Astrocyte (in vitro differentiated cells and primary cell): ENCODE measurements at regions not wholly inside any gene's neighbourhood (a gene's known extent, or its start where the extent isn't known, plus 50 kb on each side); places are given as distances from the start of the nearest gene placed in this dataset.

Source experiments
- EZH2 ChIP-seq: IDR thresholded peaks from 2 replicates; pipeline ENCODE4 v1.6.1; 2012; ENCODE audit warnings: mild to moderate bottlenecking, low read length, inconsistent platforms; ENCODE audit not compliant: insufficient read depth
- TF ChIP-seq, protein P1 (sequence below): IDR thresholded peaks from 2 replicates; pipeline ENCODE4 v1.5.1; 2011; ENCODE audit warnings: low read depth, mild to moderate bottlenecking, inconsistent platforms, low read length, moderate library complexity; ENCODE audit not compliant: insufficient read depth

DNA sequence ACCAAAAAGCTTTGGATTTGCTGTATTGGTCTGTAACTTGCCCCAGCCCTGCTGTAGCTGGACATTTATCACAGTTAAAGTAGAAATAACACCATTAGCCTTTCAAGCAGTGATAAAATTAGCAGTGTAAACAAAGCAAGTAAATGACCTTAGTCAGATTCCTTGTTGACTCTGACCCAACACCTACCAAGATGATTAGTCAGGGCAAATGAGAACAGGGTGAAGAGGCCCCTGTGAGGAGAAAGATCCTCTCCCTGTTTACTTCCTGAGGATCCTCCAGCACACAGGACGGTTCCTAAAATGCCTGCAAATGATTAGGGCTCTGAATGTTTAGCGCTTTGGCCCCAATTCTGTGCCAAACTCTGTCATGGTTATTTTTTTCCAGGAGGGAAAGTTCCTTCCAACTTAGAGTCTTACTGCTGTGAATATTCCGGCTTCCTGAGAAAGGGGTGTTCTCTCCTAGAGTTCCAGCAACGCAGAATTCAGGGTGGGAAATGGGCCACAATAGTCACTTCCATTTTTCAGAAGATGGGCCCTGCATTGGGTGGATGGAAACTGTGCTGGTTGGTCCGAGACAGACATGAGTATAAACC, 259.0 kb upstream of the MYOCD start:
- TF ChIP-seq, protein P1, sequence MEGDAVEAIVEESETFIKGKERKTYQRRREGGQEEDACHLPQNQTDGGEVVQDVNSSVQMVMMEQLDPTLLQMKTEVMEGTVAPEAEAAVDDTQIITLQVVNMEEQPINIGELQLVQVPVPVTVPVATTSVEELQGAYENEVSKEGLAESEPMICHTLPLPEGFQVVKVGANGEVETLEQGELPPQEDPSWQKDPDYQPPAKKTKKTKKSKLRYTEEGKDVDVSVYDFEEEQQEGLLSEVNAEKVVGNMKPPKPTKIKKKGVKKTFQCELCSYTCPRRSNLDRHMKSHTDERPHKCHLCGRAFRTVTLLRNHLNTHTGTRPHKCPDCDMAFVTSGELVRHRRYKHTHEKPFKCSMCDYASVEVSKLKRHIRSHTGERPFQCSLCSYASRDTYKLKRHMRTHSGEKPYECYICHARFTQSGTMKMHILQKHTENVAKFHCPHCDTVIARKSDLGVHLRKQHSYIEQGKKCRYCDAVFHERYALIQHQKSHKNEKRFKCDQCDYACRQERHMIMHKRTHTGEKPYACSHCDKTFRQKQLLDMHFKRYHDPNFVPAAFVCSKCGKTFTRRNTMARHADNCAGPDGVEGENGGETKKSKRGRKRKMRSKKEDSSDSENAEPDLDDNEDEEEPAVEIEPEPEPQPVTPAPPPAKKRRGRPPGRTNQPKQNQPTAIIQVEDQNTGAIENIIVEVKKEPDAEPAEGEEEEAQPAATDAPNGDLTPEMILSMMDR = no peak
- no peak for TF ChIP-seq EZH2
